ENCODE measurements at regions not wholly inside any gene's neighbourhood (a gene's known extent, or its start where the extent isn't known, plus 50 kb on each side); places are given as distances from the start of the nearest gene placed in this dataset.

DNA sequence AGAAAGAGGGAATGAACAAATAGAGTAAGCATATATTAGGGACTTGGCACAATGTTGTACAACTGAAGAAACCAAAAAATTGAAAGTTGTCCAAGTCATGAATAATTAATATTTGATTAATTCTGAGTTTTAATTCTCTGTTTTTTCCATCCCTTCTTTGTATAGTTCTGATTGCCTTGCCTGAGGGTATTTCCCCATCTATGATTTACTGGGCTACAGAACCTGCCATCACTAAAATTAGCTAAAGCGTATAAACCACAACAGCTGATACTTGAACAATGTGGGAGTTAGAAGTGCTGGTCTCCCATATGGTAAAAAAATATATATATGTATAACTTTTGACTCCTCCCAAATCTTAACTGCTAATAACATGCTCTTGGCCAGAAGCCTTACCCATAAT, 1253.5 kb upstream of the CDH6 start:
- H3K27ac ChIP-seq (ENCODE audit: low read length) = no peak overlapping the region
- H3K4me3 ChIP-seq (ENCODE audit: low read depth in 1 of 2, low read length in 2 of 2) = no peak overlapping the region
- H3K9me3 ChIP-seq (ENCODE audit: control insufficient read depth in 1 of 2, low read length in 2 of 2) = no peaks in the 10 kb centered on the region
- H3K4me1 ChIP-seq (ENCODE audit: control insufficient read depth in 1 of 2, insufficient read depth in 2 of 2, low read length in 2 of 2) = no peaks in the 10 kb centered on the region
- no peaks in the 10 kb centered on the region for H3K36me3 ChIP-seq (ENCODE audit: control insufficient read depth in 1 of 2, insufficient read depth in 2 of 2, low read length in 2 of 2)
- no peaks in the 10 kb centered on the region for H3K27me3 ChIP-seq (ENCODE audit: low read depth, low read length)

DNA sequence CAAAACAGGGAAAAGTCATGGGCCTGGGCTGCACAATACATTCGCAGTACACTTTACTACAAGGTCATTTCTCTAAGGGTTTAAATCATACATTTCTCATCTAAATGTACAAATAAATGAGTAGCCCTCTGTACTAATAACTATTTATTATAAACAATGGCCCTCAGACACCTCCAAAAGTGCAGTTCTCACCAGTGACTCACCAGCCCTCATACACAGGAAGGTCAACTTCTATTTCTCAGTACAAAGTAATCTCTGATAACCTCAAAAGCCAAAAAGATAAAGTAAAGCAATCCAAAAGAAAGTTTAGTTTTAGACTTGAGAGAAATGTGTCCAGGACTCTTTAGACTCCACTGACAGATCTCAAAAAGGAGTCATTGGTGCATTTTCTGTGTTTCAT, 1258.1 kb upstream of the CDH6 start:
- Histone ChIP-seq H3K36me3 (ENCODE audit: control insufficient read depth in 1 of 2, insufficient read depth in 2 of 2, low read length in 2 of 2) (no peaks in the 10 kb centered on the region), H3K4me3 (ENCODE audit: low read depth in 1 of 2, low read length in 2 of 2) (no peak overlapping the region), H3K27ac (ENCODE audit: low read length) (no peak overlapping the region), H3K9me3 (ENCODE audit: control insufficient read depth in 1 of 2, low read length in 2 of 2) (no peaks in the 10 kb centered on the region), H3K4me1 (ENCODE audit: control insufficient read depth in 1 of 2, insufficient read depth in 2 of 2, low read length in 2 of 2) (no peaks in the 10 kb centered on the region), H3K27me3 (ENCODE audit: low read depth, low read length) (no peaks in the 10 kb centered on the region)

DNA sequence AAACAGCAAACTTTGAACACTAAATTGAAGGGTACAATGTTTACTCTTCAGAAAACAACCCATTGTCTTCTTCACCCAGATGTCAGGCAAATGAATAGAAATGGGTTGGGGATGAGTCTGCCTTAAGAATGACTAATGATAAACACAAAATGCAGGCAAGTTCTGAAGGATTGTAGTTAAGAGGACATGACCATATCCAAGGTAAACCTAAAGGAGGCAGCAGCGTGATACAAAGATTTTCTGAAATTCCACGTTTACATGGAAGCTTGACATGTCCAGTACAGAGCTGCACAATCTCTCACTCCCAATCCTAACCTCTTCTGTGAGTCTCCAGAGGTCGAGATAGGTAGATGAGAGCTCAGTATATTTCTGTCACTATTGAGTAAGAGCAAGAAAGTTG, 1263.2 kb upstream of the CDH6 start:
- H3K36me3 ChIP-seq (ENCODE audit: control insufficient read depth in 1 of 2, insufficient read depth in 2 of 2, low read length in 2 of 2) = no peaks in the 10 kb centered on the region
- no peaks in the 10 kb centered on the region for H3K9me3 ChIP-seq (ENCODE audit: control insufficient read depth in 1 of 2, low read length in 2 of 2)
- no peaks in the 10 kb centered on the region for H3K4me1 ChIP-seq (ENCODE audit: control insufficient read depth in 1 of 2, insufficient read depth in 2 of 2, low read length in 2 of 2)
- no peaks in the 10 kb centered on the region for H3K27me3 ChIP-seq (ENCODE audit: low read depth, low read length)
- no peak overlapping the region for H3K4me3 ChIP-seq (ENCODE audit: low read depth in 1 of 2, low read length in 2 of 2)
- no peak overlapping the region for H3K27ac ChIP-seq (ENCODE audit: low read length)

DNA sequence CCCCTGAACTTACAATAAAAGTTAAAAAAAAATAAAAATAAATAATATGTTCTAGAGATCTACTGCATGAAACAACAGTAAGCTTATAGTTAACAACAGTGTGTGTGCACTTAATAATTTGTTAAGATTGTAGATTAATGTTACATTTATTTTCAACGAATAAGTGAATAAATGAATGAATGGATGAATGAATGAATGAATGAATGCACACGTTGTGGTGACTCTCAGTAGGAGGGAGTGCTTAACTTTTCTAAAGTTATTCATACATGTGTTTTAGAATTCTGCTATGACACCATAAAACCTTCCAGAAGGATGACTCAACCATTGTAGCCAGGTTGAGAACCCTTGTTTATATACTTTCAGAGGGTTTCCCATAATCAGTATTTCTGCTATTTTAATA, 1269.4 kb upstream of the CDH6 start:
- Histone ChIP-seq H3K27ac (ENCODE audit: low read length) (no peak overlapping the region), H3K27me3 (ENCODE audit: low read depth, low read length) (no peaks in the 10 kb centered on the region), H3K4me3 (ENCODE audit: low read depth in 1 of 2, low read length in 2 of 2) (no peak overlapping the region), H3K36me3 (ENCODE audit: control insufficient read depth in 1 of 2, insufficient read depth in 2 of 2, low read length in 2 of 2) (no peaks in the 10 kb centered on the region), H3K4me1 (ENCODE audit: control insufficient read depth in 1 of 2, insufficient read depth in 2 of 2, low read length in 2 of 2) (no peaks in the 10 kb centered on the region), H3K9me3 (ENCODE audit: control insufficient read depth in 1 of 2, low read length in 2 of 2) (peaks cover 0 to 2% of the 10 kb centered on the region in 2 donors)

DNA sequence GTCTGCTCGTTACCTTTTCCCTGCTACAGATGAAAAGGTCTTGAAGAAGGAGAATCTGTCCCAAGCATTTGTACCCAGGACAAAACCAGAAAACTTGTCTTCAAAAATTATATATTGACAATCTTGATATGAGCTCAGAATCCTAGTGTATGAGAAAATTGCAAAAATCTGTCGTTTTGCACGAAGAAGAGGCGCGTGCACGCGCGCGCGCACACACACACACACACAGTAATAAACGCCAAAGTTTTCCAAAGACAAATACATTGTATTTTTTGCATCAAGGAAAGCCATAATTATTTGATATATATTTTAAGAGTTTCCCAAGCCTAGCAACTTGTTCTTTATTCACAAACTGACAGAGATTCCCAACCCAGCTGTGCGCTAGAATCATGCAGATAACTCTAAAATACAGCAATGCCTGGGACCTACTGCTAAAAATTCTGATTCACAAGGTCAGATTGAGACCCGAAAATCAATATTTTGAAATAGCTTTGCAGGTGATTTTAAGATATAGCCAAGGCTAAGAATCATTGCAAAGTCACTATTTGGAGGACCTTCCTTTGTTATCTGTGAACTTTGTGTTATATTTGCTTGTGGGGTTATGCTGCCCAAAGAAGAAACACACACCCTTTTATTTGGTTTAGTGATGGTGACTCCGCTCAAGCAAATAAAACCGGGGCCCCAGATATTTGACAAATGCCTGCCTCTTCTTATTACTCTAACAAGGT, 1287.7 kb upstream of the CDH6 start:
- no peak overlapping the region for H3K27ac ChIP-seq (ENCODE audit: low read length)
- H3K27me3 ChIP-seq (ENCODE audit: low read depth, low read length) = no peaks in the 10 kb centered on the region
- no peaks in the 10 kb centered on the region for H3K36me3 ChIP-seq (ENCODE audit: control insufficient read depth in 1 of 2, insufficient read depth in 2 of 2, low read length in 2 of 2)
- no peaks in the 10 kb centered on the region for H3K4me1 ChIP-seq (ENCODE audit: control insufficient read depth in 1 of 2, insufficient read depth in 2 of 2, low read length in 2 of 2)
- no peak overlapping the region for H3K4me3 ChIP-seq (ENCODE audit: low read depth in 1 of 2, low read length in 2 of 2)
- peaks cover 0 to 4% of the 10 kb centered on the region in 2 donors for H3K9me3 ChIP-seq (ENCODE audit: control insufficient read depth in 1 of 2, low read length in 2 of 2)

DNA sequence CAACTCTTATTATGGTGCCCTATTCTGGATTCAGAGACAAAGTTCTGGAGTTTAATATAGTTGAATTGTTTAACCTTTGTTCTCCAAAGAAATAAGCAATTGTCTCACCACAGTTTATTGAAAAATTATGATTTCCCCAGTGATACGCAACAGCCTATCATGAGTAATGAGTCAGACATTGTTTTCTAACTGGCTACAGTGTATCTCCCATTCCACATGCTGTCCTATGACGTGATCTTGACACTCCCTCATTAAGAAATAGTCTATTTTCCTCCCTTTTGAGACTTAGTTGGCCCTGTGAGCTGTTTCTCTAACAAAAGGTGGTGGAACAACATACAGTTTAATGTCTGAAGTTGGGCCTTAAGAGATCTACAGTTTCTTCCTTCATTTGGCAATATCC, 1290.6 kb upstream of the CDH6 start:
- no peak overlapping the region for H3K4me3 ChIP-seq (ENCODE audit: low read depth in 1 of 2, low read length in 2 of 2)
- H3K9me3 ChIP-seq (ENCODE audit: control insufficient read depth in 1 of 2, low read length in 2 of 2) = no peaks in the 10 kb centered on the region
- H3K4me1 ChIP-seq (ENCODE audit: control insufficient read depth in 1 of 2, insufficient read depth in 2 of 2, low read length in 2 of 2) = no peaks in the 10 kb centered on the region
- no peak overlapping the region for H3K27ac ChIP-seq (ENCODE audit: low read length)
- H3K27me3 ChIP-seq (ENCODE audit: low read depth, low read length) = no peaks in the 10 kb centered on the region
- no peaks in the 10 kb centered on the region for H3K36me3 ChIP-seq (ENCODE audit: control insufficient read depth in 1 of 2, insufficient read depth in 2 of 2, low read length in 2 of 2)

DNA sequence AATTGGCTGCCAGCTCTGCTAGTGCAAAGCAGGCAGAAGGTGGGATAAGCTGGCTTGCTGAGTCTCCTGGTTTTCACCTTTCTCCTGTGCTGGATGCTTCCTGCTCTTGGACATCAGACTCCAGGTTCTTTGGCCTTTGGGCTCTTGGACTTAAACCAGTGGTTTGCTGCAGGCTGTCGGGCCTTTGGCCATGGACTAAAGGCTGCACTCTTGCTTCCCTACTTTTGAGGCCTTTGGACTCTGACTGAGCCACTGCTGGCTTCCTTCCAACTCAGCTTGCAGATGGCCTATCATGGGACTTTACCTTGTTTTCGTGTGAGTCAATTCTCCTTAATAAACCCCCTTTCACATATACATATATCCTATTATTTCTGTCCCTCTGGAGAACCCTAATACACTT, 1293.9 kb upstream of the CDH6 start:
- no peaks in the 10 kb centered on the region for H3K36me3 ChIP-seq (ENCODE audit: control insufficient read depth in 1 of 2, insufficient read depth in 2 of 2, low read length in 2 of 2)
- no peaks in the 10 kb centered on the region for H3K27me3 ChIP-seq (ENCODE audit: low read depth, low read length)

DNA sequence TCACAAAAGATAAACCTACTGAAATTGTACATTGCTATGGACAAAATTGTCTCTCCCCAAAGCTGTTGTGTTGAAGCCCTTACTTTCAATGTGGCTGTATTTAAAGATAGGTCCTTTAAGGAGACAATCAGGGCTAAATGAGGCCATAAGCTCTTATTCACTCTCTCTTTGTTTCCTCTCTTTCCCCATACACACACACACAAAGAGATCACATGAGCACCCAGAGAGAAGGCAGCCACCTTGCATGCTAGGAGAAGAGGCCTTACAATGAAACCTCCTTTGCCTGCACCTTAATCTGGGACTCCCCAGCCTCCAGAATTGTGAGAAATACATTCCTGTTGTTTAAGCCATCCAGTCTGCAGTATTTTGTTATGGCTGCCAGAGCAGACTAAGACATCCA, 1295.6 kb upstream of the CDH6 start:
- Histone ChIP-seq H3K4me1 (ENCODE audit: control insufficient read depth in 1 of 2, insufficient read depth in 2 of 2, low read length in 2 of 2) (no peaks in the 10 kb centered on the region), H3K4me3 (ENCODE audit: low read depth in 1 of 2, low read length in 2 of 2) (no peak overlapping the region), H3K36me3 (ENCODE audit: control insufficient read depth in 1 of 2, insufficient read depth in 2 of 2, low read length in 2 of 2) (no peaks in the 10 kb centered on the region), H3K27me3 (ENCODE audit: low read depth, low read length) (no peaks in the 10 kb centered on the region), H3K9me3 (ENCODE audit: control insufficient read depth in 1 of 2, low read length in 2 of 2) (no peaks in the 10 kb centered on the region), H3K27ac (ENCODE audit: low read length) (no peak overlapping the region)

More for the DNA sequence above, 1293.9 kb upstream of the CDH6 start:
- H3K27ac ChIP-seq (ENCODE audit: low read length) = no peak overlapping the region
- H3K4me1 ChIP-seq (ENCODE audit: control insufficient read depth in 1 of 2, insufficient read depth in 2 of 2, low read length in 2 of 2) = no peaks in the 10 kb centered on the region
- no peak overlapping the region for H3K4me3 ChIP-seq (ENCODE audit: low read depth in 1 of 2, low read length in 2 of 2)
- no peaks in the 10 kb centered on the region for H3K9me3 ChIP-seq (ENCODE audit: control insufficient read depth in 1 of 2, low read length in 2 of 2)

DNA sequence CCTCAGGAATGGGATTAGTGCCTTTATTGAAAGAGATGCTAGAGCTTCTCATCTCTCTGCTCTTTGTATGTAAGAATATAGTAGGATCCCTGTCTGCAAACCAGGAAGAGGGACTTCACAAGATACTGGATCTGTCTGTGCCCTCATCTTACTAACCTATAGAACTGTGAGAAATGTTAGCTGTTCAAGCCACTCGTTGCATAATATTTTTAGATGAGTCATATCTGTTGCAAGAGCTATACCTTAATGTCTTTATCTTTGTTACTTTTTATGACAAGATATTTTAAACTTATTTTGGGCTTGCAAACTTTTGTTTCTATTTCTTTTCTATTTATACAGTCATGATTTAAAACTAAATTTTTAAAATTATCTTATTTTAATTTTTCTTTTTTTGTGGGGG, 1296.8 kb upstream of the CDH6 start:
- no peaks in the 10 kb centered on the region for H3K27me3 ChIP-seq (ENCODE audit: low read depth, low read length)
- no peaks in the 10 kb centered on the region for H3K9me3 ChIP-seq (ENCODE audit: control insufficient read depth in 1 of 2, low read length in 2 of 2)
- no peak overlapping the region for H3K4me3 ChIP-seq (ENCODE audit: low read depth in 1 of 2, low read length in 2 of 2)
- H3K4me1 ChIP-seq (ENCODE audit: control insufficient read depth in 1 of 2, insufficient read depth in 2 of 2, low read length in 2 of 2) = no peaks in the 10 kb centered on the region
- H3K36me3 ChIP-seq (ENCODE audit: control insufficient read depth in 1 of 2, insufficient read depth in 2 of 2, low read length in 2 of 2) = no peaks in the 10 kb centered on the region
- no peak overlapping the region for H3K27ac ChIP-seq (ENCODE audit: low read length)

DNA sequence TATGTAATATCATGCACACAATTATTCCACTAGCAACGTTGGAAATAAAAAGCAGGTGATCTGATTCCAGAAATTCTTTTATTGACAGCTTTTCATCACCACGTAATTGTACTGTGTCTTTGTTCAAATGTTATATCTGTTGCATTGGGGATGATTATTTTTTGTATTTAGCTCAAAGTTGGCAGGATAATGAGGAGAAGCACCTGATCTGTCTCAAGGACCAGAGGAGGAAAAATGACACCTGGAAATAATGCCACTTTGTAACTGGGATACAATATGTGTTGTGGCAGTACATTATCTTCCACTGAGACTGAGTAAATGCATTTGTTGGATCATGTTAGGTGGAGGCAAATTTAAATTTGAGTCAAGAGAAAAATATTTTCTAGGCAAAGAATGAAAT, 1298.8 kb upstream of the CDH6 start:
- Histone ChIP-seq H3K4me3 (ENCODE audit: low read depth in 1 of 2, low read length in 2 of 2) (no peak overlapping the region), H3K27me3 (ENCODE audit: low read depth, low read length) (no peaks in the 10 kb centered on the region), H3K4me1 (ENCODE audit: control insufficient read depth in 1 of 2, insufficient read depth in 2 of 2, low read length in 2 of 2) (no peaks in the 10 kb centered on the region), H3K36me3 (ENCODE audit: control insufficient read depth in 1 of 2, insufficient read depth in 2 of 2, low read length in 2 of 2) (no peaks in the 10 kb centered on the region), H3K9me3 (ENCODE audit: control insufficient read depth in 1 of 2, low read length in 2 of 2) (no peaks in the 10 kb centered on the region), H3K27ac (ENCODE audit: low read length) (no peak overlapping the region)

DNA sequence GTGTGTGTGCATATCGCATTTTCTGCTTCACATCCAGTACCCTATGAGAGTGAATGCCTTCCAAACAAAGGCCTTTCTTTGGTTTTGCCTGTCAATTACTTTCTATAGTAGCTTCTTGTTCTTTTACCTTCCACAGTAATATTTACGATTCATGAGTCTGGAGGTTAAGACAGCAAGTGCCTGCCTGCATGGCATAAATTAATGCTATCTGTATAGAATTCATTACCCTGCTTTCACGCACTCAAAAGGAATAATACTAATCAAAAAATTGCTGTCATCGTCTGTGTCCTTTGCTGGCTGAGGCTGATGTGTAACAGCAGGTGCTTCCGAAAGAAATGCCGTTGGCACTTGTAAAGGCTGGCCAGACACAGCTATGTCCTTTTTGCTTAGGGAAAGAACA, 1304.4 kb upstream of the CDH6 start:
- no peaks in the 10 kb centered on the region for H3K36me3 ChIP-seq (ENCODE audit: control insufficient read depth in 1 of 2, insufficient read depth in 2 of 2, low read length in 2 of 2)
- H3K4me1 ChIP-seq (ENCODE audit: control insufficient read depth in 1 of 2, insufficient read depth in 2 of 2, low read length in 2 of 2) = no peaks in the 10 kb centered on the region
- no peak overlapping the region for H3K27ac ChIP-seq (ENCODE audit: low read length)
- no peaks in the 10 kb centered on the region for H3K9me3 ChIP-seq (ENCODE audit: control insufficient read depth in 1 of 2, low read length in 2 of 2)
- no peak overlapping the region for H3K4me3 ChIP-seq (ENCODE audit: low read depth in 1 of 2, low read length in 2 of 2)
- H3K27me3 ChIP-seq (ENCODE audit: low read depth, low read length) = no peaks in the 10 kb centered on the region

DNA sequence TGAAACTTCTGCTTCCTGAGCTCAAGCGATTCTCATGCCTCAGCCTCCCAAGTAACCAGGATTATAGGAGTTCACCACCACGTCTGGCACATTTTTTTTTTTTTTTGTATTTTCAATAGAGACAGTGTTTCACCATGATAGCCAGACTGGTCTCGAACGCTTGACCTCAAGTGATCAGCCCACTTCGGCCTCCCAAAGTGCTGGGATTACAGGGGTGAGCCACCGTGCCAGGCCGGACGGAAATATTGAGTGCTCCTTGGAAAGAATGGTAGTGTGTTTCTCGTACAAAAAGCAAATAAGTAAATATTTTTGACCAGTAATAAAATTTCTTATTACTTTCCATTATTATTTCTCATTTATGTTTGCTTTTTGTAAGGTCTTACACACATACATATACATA, 1307.9 kb upstream of the CDH6 start:
- peaks cover 0 to 6% of the 10 kb centered on the region in 2 donors for H3K9me3 ChIP-seq (ENCODE audit: control insufficient read depth in 1 of 2, low read length in 2 of 2)
- no peaks in the 10 kb centered on the region for H3K36me3 ChIP-seq (ENCODE audit: control insufficient read depth in 1 of 2, insufficient read depth in 2 of 2, low read length in 2 of 2)
- no peak overlapping the region for H3K4me3 ChIP-seq (ENCODE audit: low read depth in 1 of 2, low read length in 2 of 2)
- no peaks in the 10 kb centered on the region for H3K4me1 ChIP-seq (ENCODE audit: control insufficient read depth in 1 of 2, insufficient read depth in 2 of 2, low read length in 2 of 2)
- no peak overlapping the region for H3K27ac ChIP-seq (ENCODE audit: low read length)
- no peaks in the 10 kb centered on the region for H3K27me3 ChIP-seq (ENCODE audit: low read depth, low read length)

Data from muscle layer of duodenum (tissue), 2 donors.